ENCODE measurements at regions not wholly inside any gene's neighbourhood (a gene's known extent, or its start where the extent isn't known, plus 50 kb on each side); places are given as distances from the start of the nearest gene placed in this dataset.
"Not testable (repeated sequence)": the region's sequence is repeated elsewhere in the genome, so short reads cannot be mapped to it uniquely, and the experiment has no call there.

DNA sequence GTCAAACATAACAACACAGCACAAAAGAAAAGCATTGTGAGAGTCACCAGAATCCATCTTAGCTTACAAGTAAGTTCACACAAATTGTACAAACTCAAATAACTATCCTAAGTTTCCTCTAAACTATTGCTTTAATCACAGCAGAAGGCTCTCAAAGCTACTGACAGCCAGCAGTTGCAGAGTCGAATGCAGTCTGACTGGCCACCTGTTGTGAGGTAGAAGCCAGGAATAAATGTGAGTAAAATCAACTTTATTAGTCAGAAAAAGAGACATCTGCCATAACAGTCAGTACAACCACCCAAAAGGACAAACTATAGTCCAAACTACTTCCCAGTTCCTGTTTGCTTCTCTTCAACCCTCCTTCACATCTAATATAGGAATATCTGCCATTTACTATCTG is 231.7 kb upstream of the USP15 start:
- H3K4me1 ChIP-seq (ENCODE audit: control insufficient read depth, insufficient read depth, low read length) = no peaks in the 10 kb centered on the region
- peaks cover 12% of the 10 kb centered on the region for H3K9me3 ChIP-seq (replicated peaks; ENCODE audit: low read length)
- H3K36me3 ChIP-seq (ENCODE audit: insufficient read depth, low read length) = no peaks in the 10 kb centered on the region
- no peak overlapping the region for H3K4me3 ChIP-seq (ENCODE audit: low read length)
- no peak overlapping the region for H3K9ac ChIP-seq (ENCODE audit: low read depth, low read length)
- no peaks in the 10 kb centered on the region for H3K27me3 ChIP-seq (ENCODE audit: control insufficient read depth, insufficient read depth, low read length)
- H3K4me2 ChIP-seq (ENCODE audit: low read length) = no peak overlapping the region

- no peak overlapping the region for H3K4me2 ChIP-seq (ENCODE audit: low read length)
- no peaks in the 10 kb centered on the region for H3K36me3 ChIP-seq (ENCODE audit: insufficient read depth, low read length)
- H3K9me3 ChIP-seq (replicated peaks; ENCODE audit: low read length) = peaks cover 12% of the 10 kb centered on the region
- H3K4me1 ChIP-seq (ENCODE audit: control insufficient read depth, insufficient read depth, low read length) = no peaks in the 10 kb centered on the region
- H3K27me3 ChIP-seq (ENCODE audit: control insufficient read depth, insufficient read depth, low read length) = no peaks in the 10 kb centered on the region
- no peak overlapping the region for H3K4me3 ChIP-seq (ENCODE audit: low read length)
- H3K9ac ChIP-seq (ENCODE audit: low read depth, low read length) = no peak overlapping the region
Observed at GRCh38 chr12:62032870-62033269, 227.3 kb upstream of the USP15 start.

GRCh38 chr12:62044450-62045135 is 215.6 kb upstream of the USP15 start:
- Histone ChIP-seq H3K36me3 (ENCODE audit: insufficient read depth, low read length) (no peaks in the 10 kb centered on the region), H3K4me2 (ENCODE audit: low read length) (no peak overlapping the region), H3K9me3 (replicated peaks; ENCODE audit: low read length) (no peaks in the 10 kb centered on the region), H3K9ac (ENCODE audit: low read depth, low read length) (no peak overlapping the region), H3K27me3 (ENCODE audit: control insufficient read depth, insufficient read depth, low read length) (no peaks in the 10 kb centered on the region), H3K4me3 (ENCODE audit: low read length) (no peak overlapping the region), H3K4me1 (ENCODE audit: control insufficient read depth, insufficient read depth, low read length) (no peaks in the 10 kb centered on the region)

DNA sequence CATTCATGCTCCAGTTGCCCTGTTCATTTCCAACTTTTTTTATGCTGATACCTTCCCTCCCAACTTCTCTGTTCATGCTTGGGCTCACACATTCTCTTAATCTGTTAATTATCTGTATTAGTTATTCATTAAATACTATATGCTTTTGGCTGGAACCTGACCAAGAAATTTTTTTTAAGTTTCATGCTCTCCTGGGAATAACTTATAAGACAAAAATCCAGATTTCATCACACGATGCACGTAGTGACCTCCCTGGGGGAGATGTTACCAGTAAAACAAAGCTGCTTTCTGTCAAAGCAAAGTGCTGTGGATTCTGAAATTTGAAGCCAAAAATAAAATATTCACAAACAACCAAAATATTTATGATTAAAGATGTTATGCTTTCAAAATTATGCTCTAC is 215.0 kb upstream of the USP15 start:
- no peak overlapping the region for H3K9ac ChIP-seq (ENCODE audit: low read depth, low read length)
- H3K36me3 ChIP-seq (ENCODE audit: insufficient read depth, low read length) = no peaks in the 10 kb centered on the region
- H3K4me2 ChIP-seq (ENCODE audit: low read length) = no peak overlapping the region
- no peaks in the 10 kb centered on the region for H3K4me1 ChIP-seq (ENCODE audit: control insufficient read depth, insufficient read depth, low read length)
- H3K9me3 ChIP-seq (replicated peaks; ENCODE audit: low read length) = no peaks in the 10 kb centered on the region
- no peaks in the 10 kb centered on the region for H3K27me3 ChIP-seq (ENCODE audit: control insufficient read depth, insufficient read depth, low read length)
- no peak overlapping the region for H3K4me3 ChIP-seq (ENCODE audit: low read length)

DNA sequence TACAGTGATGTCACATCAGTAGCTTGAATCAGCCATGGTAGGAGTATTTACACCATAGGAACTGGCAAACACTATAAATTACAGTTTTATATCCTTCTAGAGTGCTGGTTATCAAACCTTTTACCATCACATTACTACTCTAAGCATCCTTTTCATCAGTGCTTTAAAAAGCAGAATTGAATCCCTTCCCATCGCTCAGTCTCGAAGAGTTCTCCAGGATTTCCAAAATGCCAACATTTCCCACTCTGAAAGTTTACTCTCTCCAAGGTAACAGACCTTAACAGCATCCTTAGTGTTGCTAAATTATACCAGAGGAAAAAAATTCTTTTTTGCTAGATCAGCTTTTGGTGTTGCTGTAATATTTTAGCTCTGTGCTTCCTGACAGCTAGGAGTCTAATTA is 209.4 kb upstream of the USP15 start:
- Histone ChIP-seq H3K4me2 (ENCODE audit: low read length) (no peak overlapping the region), H3K4me3 (ENCODE audit: low read length) (no peak overlapping the region), H3K9ac (ENCODE audit: low read depth, low read length) (no peak overlapping the region), H3K36me3 (ENCODE audit: insufficient read depth, low read length) (no peaks in the 10 kb centered on the region), H3K27me3 (ENCODE audit: control insufficient read depth, insufficient read depth, low read length) (no peaks in the 10 kb centered on the region), H3K4me1 (ENCODE audit: control insufficient read depth, insufficient read depth, low read length) (no peaks in the 10 kb centered on the region), H3K9me3 (replicated peaks; ENCODE audit: low read length) (no peaks in the 10 kb centered on the region)

DNA sequence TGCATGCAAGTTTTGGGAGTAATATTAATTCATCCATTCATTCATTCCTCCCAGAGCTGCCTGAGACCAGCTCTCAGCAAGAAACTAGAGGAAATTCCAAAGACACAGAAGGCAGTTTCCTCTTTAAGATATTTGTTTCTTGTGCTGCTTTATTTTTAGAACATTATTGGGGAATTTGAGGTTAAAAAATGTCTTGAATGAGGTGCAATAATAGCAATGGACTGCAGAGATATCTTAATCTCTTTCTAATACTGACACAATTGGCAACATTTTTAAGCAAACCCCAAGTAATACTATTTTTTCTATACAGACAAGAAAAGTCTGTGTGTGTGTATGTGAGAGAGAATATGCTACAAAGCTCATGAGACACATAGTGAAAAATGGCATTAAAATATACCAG is 190.2 kb upstream of the USP15 start:
- Histone ChIP-seq H3K36me3 (ENCODE audit: insufficient read depth, low read length) (no peaks in the 10 kb centered on the region), H3K4me3 (ENCODE audit: low read length) (no peak overlapping the region), H3K4me1 (ENCODE audit: control insufficient read depth, insufficient read depth, low read length) (no peaks in the 10 kb centered on the region), H3K9ac (ENCODE audit: low read depth, low read length) (no peak overlapping the region), H3K4me2 (ENCODE audit: low read length) (no peak overlapping the region), H3K27me3 (ENCODE audit: control insufficient read depth, insufficient read depth, low read length) (no peaks in the 10 kb centered on the region), H3K9me3 (replicated peaks; ENCODE audit: low read length) (no peaks in the 10 kb centered on the region)

DNA sequence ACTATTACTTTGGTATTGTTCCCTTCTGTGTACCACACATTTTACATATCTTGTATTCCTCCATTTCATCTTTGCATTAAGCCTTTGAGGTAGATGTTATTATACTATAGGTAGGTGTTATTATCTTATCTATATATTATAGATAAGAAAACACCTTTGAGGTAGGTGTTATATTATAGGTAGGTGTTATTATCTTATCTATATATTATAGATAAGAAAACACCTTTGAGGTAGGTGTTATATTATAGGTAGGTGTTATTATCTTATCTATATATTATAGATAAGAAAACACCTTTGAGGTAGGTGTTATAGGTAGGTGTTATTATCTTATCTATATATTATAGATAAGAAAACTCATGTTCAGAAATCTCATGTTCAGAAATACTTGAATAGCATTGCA is 187.0 kb upstream of the USP15 start:
- not testable (repeated sequence) for H3K27me3 ChIP-seq (ENCODE audit: control insufficient read depth, insufficient read depth, low read length); H3K4me3 ChIP-seq (ENCODE audit: low read length); H3K9ac ChIP-seq (ENCODE audit: low read depth, low read length); H3K4me1 ChIP-seq (ENCODE audit: control insufficient read depth, insufficient read depth, low read length); H3K36me3 ChIP-seq (ENCODE audit: insufficient read depth, low read length); H3K4me2 ChIP-seq (ENCODE audit: low read length); H3K9me3 ChIP-seq (replicated peaks; ENCODE audit: low read length)

DNA sequence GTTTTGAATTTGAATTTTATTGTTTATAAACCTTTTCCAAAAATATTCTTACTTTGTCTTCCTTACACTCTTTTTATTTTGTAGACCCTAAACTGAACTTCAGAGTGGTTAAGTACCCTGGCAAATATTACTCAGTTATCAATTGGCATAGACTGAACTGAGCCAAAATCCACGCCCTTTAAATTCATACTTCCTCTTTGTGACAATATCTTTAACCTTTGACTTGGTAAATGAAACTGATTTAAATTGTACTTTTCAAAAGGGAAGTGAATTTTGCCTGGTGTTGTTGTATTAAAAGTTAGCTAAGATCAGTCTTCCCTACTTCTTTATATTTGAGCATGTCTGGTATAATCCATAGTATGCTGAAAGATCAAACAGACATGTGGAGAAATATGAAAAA is 184.3 kb upstream of the USP15 start:
- H3K4me3 ChIP-seq (ENCODE audit: low read length) = no peak overlapping the region

DNA sequence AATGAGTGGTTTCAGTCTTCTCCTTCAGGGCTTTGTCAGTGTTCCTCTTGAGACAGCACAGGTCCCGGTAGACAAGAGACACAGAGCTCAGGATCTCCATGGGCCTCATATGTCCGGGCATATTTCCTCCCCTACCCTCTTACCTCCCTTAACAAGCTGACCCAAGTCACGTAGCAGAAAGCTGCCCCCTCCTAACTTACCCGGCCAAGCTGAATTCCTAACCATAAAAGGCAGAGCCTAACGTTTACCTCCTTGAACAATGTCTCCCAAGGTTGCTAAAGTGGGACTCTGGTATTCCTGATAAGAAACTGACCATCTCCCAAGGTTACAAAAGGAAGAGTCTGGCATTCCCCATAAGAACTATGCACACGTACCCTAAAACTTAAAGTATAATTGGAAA is 182.2 kb upstream of the USP15 start:
- no peaks in the 10 kb centered on the region for H3K4me1 ChIP-seq (ENCODE audit: control insufficient read depth, insufficient read depth, low read length)
- no peaks in the 10 kb centered on the region for H3K27me3 ChIP-seq (ENCODE audit: control insufficient read depth, insufficient read depth, low read length)
- no peaks in the 10 kb centered on the region for H3K9me3 ChIP-seq (replicated peaks; ENCODE audit: low read length)
- no peak overlapping the region for H3K9ac ChIP-seq (ENCODE audit: low read depth, low read length)
- no peak overlapping the region for H3K4me3 ChIP-seq (ENCODE audit: low read length)
- no peak overlapping the region for H3K4me2 ChIP-seq (ENCODE audit: low read length)
- no peaks in the 10 kb centered on the region for H3K36me3 ChIP-seq (ENCODE audit: insufficient read depth, low read length)

More for the DNA sequence above, 184.3 kb upstream of the USP15 start:
- H3K9ac ChIP-seq (ENCODE audit: low read depth, low read length) = no peak overlapping the region
- H3K4me1 ChIP-seq (ENCODE audit: control insufficient read depth, insufficient read depth, low read length) = no peaks in the 10 kb centered on the region
- H3K9me3 ChIP-seq (replicated peaks; ENCODE audit: low read length) = no peaks in the 10 kb centered on the region
- H3K27me3 ChIP-seq (ENCODE audit: control insufficient read depth, insufficient read depth, low read length) = no peaks in the 10 kb centered on the region
- no peaks in the 10 kb centered on the region for H3K36me3 ChIP-seq (ENCODE audit: insufficient read depth, low read length)
- no peak overlapping the region for H3K4me2 ChIP-seq (ENCODE audit: low read length)

DNA sequence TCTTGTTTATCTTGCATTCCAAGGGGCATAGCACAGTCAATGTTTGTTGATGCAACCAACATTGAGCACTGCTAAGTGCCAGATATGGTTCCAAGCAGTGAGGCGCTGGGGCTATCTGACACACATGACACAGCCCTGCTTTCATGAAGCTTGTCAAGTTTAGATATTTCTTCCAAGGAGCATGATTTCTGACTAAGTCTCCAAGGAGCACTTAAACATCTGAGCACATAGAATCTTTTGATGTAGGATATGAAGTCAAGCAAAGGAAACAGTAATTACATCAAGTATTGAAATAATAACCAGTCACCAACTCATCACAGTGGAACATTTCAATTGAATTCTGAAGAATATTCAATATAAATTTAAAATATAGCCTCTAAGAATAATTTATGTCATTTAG is 177.8 kb upstream of the USP15 start:
- no peak overlapping the region for H3K4me3 ChIP-seq (ENCODE audit: low read length)
- H3K4me1 ChIP-seq (ENCODE audit: control insufficient read depth, insufficient read depth, low read length) = no peaks in the 10 kb centered on the region
- H3K9me3 ChIP-seq (replicated peaks; ENCODE audit: low read length) = no peaks in the 10 kb centered on the region
- no peak overlapping the region for H3K9ac ChIP-seq (ENCODE audit: low read depth, low read length)
- H3K36me3 ChIP-seq (ENCODE audit: insufficient read depth, low read length) = no peaks in the 10 kb centered on the region
- no peak overlapping the region for H3K4me2 ChIP-seq (ENCODE audit: low read length)
- no peaks in the 10 kb centered on the region for H3K27me3 ChIP-seq (ENCODE audit: control insufficient read depth, insufficient read depth, low read length)

GRCh38 chr12:62098132-62098531 is 162.1 kb upstream of the USP15 start:
- Histone ChIP-seq H3K9me3 (replicated peaks; ENCODE audit: low read length) (no peaks in the 10 kb centered on the region), H3K36me3 (ENCODE audit: insufficient read depth, low read length) (no peaks in the 10 kb centered on the region), H3K4me3 (ENCODE audit: low read length) (no peak overlapping the region), H3K4me1 (ENCODE audit: control insufficient read depth, insufficient read depth, low read length) (no peaks in the 10 kb centered on the region), H3K9ac (ENCODE audit: low read depth, low read length) (no peak overlapping the region), H3K4me2 (ENCODE audit: low read length) (no peak overlapping the region), H3K27me3 (ENCODE audit: control insufficient read depth, insufficient read depth, low read length) (no peaks in the 10 kb centered on the region)

DNA sequence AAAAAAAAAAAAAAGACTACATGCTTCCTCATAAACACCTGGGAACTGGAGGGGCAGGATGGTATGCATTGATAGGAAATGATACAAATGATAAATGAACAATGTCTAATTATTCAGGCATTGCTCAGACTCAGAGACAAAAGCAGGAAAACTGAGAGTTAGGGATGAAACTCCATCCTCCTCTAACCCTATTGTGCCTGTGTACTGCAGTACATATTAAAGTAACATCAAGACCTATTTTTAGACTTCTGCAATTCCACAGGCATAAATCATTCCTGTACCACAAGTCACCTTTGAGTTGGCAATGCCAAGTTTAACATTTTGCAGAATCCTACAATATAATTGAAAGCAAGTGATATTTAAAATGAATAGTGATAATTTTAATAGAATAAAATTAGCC is 156.5 kb upstream of the USP15 start:
- Histone ChIP-seq H3K9ac (ENCODE audit: low read depth, low read length) (no peak overlapping the region), H3K36me3 (ENCODE audit: insufficient read depth, low read length) (no peaks in the 10 kb centered on the region), H3K4me1 (ENCODE audit: control insufficient read depth, insufficient read depth, low read length) (no peaks in the 10 kb centered on the region), H3K27me3 (ENCODE audit: control insufficient read depth, insufficient read depth, low read length) (no peaks in the 10 kb centered on the region), H3K9me3 (replicated peaks; ENCODE audit: low read length) (no peaks in the 10 kb centered on the region), H3K4me2 (ENCODE audit: low read length) (no peak overlapping the region), H3K4me3 (ENCODE audit: low read length) (no peak overlapping the region)
